ENCODE measurements at regions not wholly inside any gene's neighbourhood (a gene's known extent, or its start where the extent isn't known, plus 50 kb on each side); places are given as distances from the start of the nearest gene placed in this dataset.

DNA sequence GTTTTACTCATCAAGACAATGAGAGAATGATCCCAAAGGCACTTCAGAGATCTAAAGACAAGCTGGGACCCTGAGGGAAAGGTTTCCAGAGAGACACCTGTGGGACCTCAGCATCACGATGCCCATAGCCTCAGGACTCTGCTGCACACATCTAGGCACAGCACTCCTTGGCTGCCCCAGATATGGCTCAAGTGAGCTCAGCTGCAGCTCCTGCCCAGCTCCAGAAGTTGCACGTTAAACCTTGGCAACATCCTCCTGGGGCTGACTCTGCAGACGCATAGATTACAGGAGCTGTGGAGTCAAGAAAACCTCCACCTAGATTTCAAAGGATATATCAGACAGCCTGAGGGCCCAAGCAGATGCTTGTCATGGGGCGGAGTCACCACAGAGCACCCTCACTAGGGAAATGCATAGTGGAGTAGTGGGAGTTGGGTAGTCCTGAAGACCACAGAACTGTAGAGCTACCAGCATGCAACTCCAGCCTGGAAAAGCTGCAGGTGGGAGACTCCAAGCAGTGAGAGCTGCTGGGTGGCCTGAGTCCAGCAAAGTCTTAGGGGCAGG is 582.0 kb downstream of the CDH11 start:
- Histone ChIP-seq H3K27me3 (ENCODE audit: control insufficient read depth, extremely low read depth, insufficient read depth, low read length) (no peaks in the 10 kb centered on the region), H3K36me3 (ENCODE audit: control insufficient read depth in 2 of 2, extremely low read depth in 1 of 2, insufficient read depth in 2 of 2, low read length in 2 of 2) (no peaks in the 10 kb centered on the region), H3K4me3 (ENCODE audit: control insufficient read depth in 2 of 3, extremely low read depth in 1 of 3, insufficient read depth in 2 of 3, low read depth in 1 of 3, low read length in 3 of 3) (no peak overlapping the region), H4K20me1 (ENCODE audit: control insufficient read depth, extremely low read depth, insufficient read depth, low read length) (no peaks in the 10 kb centered on the region), H3K9ac (ENCODE audit: control insufficient read depth, extremely low read depth, insufficient read depth, low read length) (no peak overlapping the region), H3K9me3 (ENCODE audit: control insufficient read depth, low read depth, low read length) (no peaks in the 10 kb centered on the region), H2AFZ (ENCODE audit: control insufficient read depth, low read length) (no peak overlapping the region), H3K4me1 (ENCODE audit: control insufficient read depth, extremely low read depth, insufficient read depth, low read length) (no peaks in the 10 kb centered on the region), H3K4me2 (ENCODE audit: control insufficient read depth, extremely low read depth, insufficient read depth, low read depth, low read length) (no peak overlapping the region), H3K9me1 (ENCODE audit: control insufficient read depth, extremely low read depth, insufficient read depth, low read length) (no peaks in the 10 kb centered on the region), H3K79me2 (ENCODE audit: control insufficient read depth, insufficient read depth, low read length) (no peaks in the 10 kb centered on the region), H3K27ac (ENCODE audit: control insufficient read depth, insufficient read depth, low read length) (no peak overlapping the region)
- TF ChIP-seq, protein P1, sequence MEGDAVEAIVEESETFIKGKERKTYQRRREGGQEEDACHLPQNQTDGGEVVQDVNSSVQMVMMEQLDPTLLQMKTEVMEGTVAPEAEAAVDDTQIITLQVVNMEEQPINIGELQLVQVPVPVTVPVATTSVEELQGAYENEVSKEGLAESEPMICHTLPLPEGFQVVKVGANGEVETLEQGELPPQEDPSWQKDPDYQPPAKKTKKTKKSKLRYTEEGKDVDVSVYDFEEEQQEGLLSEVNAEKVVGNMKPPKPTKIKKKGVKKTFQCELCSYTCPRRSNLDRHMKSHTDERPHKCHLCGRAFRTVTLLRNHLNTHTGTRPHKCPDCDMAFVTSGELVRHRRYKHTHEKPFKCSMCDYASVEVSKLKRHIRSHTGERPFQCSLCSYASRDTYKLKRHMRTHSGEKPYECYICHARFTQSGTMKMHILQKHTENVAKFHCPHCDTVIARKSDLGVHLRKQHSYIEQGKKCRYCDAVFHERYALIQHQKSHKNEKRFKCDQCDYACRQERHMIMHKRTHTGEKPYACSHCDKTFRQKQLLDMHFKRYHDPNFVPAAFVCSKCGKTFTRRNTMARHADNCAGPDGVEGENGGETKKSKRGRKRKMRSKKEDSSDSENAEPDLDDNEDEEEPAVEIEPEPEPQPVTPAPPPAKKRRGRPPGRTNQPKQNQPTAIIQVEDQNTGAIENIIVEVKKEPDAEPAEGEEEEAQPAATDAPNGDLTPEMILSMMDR (optimal IDR thresholded peaks at IDR 0.05 in 1 of 3, IDR thresholded peaks at IDR 0.05 in 1 of 3, conservative IDR thresholded peaks at IDR 0.05 in 1 of 3; ENCODE audit: extremely low read depth in 1 of 3, insufficient read depth in 2 of 3, low read length in 3 of 3) = no peak
- TF ChIP-seq EZH2 (IDR thresholded peaks at IDR 0.05; ENCODE audit: low read length) = no peak
- DNase-seq (ENCODE audit: low read depth, low spot score) = no peak
- no peak for FAIRE-seq
- dilution Hi-C loops (cut with MboI; ENCODE audit: extremely low pct_ligation_motif_present, low sequenced_read_pairs) = no loop called here

DNA sequence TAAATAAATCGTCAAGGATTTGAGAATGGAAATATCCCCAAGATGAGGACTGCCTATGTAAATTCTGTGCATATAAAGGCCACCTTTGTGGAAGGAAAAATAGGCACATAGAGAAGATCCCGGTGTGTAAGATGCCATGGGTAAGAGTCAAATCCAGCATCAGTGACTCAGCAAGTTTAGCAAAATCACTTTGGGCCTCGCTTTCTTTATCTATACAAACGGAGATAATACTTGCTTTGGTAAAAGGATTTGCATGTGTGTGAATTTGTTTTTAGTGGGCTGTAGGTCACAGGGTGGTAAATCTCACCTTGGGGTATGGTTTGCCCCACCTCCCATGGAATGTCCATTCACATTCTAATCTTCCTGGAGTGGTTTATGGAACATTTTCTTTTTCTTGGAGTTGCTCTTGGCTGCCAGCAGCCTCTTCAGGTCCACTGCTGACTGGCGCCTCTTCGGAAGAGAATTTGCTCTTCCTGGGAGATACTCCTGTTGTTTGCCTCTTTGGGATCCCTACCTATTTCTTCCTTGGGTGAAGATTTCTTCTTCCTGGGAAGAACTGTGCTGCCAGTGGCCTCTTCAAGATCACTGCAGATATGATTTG is 587.6 kb downstream of the CDH11 start:
- no peaks in the 10 kb centered on the region for H3K36me3 ChIP-seq (ENCODE audit: control insufficient read depth in 2 of 2, extremely low read depth in 1 of 2, insufficient read depth in 2 of 2, low read length in 2 of 2)
- TF ChIP-seq EZH2 (IDR thresholded peaks at IDR 0.05; ENCODE audit: low read length) = no peak
- TF ChIP-seq, protein P1 (optimal IDR thresholded peaks at IDR 0.05 in 1 of 3, IDR thresholded peaks at IDR 0.05 in 1 of 3, conservative IDR thresholded peaks at IDR 0.05 in 1 of 3; ENCODE audit: extremely low read depth in 1 of 3, insufficient read depth in 2 of 3, low read length in 3 of 3) = no peak
- dilution Hi-C loops (cut with MboI; ENCODE audit: extremely low pct_ligation_motif_present, low sequenced_read_pairs) = no loop called here

More for the DNA sequence above, 587.6 kb downstream of the CDH11 start:
- H3K9ac ChIP-seq (ENCODE audit: control insufficient read depth, extremely low read depth, insufficient read depth, low read length) = no peak overlapping the region
- no peak overlapping the region for H3K4me2 ChIP-seq (ENCODE audit: control insufficient read depth, extremely low read depth, insufficient read depth, low read depth, low read length)
- H3K9me1 ChIP-seq (ENCODE audit: control insufficient read depth, extremely low read depth, insufficient read depth, low read length) = no peaks in the 10 kb centered on the region
- no peak overlapping the region for H3K27ac ChIP-seq (ENCODE audit: control insufficient read depth, insufficient read depth, low read length)
- no peak overlapping the region for H2AFZ ChIP-seq (ENCODE audit: control insufficient read depth, low read length)
- no peaks in the 10 kb centered on the region for H3K9me3 ChIP-seq (ENCODE audit: control insufficient read depth, low read depth, low read length)
- no peak for DNase-seq (ENCODE audit: low read depth, low spot score)
- no peaks in the 10 kb centered on the region for H3K79me2 ChIP-seq (ENCODE audit: control insufficient read depth, insufficient read depth, low read length)
- no peak for FAIRE-seq
- no peaks in the 10 kb centered on the region for H3K4me1 ChIP-seq (ENCODE audit: control insufficient read depth, extremely low read depth, insufficient read depth, low read length)
- no peaks in the 10 kb centered on the region for H3K27me3 ChIP-seq (ENCODE audit: control insufficient read depth, extremely low read depth, insufficient read depth, low read length)
- H4K20me1 ChIP-seq (ENCODE audit: control insufficient read depth, extremely low read depth, insufficient read depth, low read length) = no peaks in the 10 kb centered on the region
- H3K4me3 ChIP-seq (ENCODE audit: control insufficient read depth in 2 of 3, extremely low read depth in 1 of 3, insufficient read depth in 2 of 3, low read depth in 1 of 3, low read length in 3 of 3) = no peak overlapping the region

Data from keratinocyte (primary cell).